ENCODE measurements at regions not wholly inside any gene's neighbourhood (a gene's known extent, or its start where the extent isn't known, plus 50 kb on each side); places are given as distances from the start of the nearest gene placed in this dataset.

DNA sequence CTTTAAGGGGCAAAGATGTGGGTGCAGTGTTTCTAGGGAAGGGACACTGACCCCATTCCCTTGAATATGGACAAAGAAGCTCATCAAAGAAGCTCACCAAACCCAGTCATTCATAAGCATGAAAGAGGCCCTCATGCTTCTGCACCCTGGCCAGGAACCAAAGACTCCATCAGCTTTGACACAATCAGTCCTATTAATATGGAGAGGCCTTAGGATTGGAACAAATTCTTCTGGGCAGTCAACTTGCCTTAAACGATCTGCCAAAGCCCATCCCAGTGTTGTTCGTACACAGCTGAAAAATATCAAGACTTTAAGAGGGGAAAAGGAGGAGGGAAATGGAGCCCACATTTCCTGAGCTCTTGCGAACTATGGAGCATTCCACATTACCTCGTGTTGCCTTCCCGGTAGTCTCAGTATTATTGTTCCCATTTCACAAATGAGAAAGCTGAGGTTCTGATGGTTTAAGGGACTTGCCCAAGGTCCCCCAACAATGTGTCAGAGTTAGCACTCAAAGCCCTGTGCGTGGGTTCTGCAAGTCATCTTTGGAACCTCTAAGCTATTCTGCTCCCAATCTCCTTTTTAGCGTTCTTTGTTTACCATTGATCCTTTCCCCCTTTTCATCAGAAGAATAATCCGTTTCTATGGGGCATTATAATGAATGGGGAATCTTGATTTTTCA is 161.9 kb downstream of the ZBTB18 start:
- Histone ChIP-seq H3K9me3 (ENCODE audit: control insufficient read depth in 4 of 4, low read length in 3 of 4) (no peaks in the 10 kb centered on the region), H3K27ac (ENCODE audit: low read depth in 1 of 2, low read length in 2 of 2) (no peak overlapping the region), H3K4me1 (ENCODE audit: control insufficient read depth in 4 of 4, insufficient read depth in 4 of 4, low read length in 3 of 4) (peaks cover 0 to 4% (median 0%) of the 10 kb centered on the region in 4 donors), H3K27me3 (ENCODE audit: control insufficient read depth in 4 of 4, insufficient read depth in 4 of 4, low read length in 3 of 4) (no peaks in the 10 kb centered on the region), H3K36me3 (ENCODE audit: control insufficient read depth in 4 of 4, insufficient read depth in 3 of 4, low read depth in 1 of 4, low read length in 3 of 4) (no peaks in the 10 kb centered on the region), H3K4me3 (ENCODE audit: low read depth in 1 of 3, low read length in 3 of 3) (no peak overlapping the region), H3K9ac (ENCODE audit: low read depth in 1 of 2, low read length in 2 of 2) (no peak overlapping the region)
- WGBS = 78% methylated on average over 8 of the region's 8 CpGs
- TF ChIP-seq FOXA2 (IDR thresholded peaks at IDR 0.05) (no peak), EGR1 (IDR thresholded peaks at IDR 0.05; ENCODE audit: low read depth in 2 of 2) (no peak)
- DNase-seq (ENCODE audit: low spot score) = no peak

DNA sequence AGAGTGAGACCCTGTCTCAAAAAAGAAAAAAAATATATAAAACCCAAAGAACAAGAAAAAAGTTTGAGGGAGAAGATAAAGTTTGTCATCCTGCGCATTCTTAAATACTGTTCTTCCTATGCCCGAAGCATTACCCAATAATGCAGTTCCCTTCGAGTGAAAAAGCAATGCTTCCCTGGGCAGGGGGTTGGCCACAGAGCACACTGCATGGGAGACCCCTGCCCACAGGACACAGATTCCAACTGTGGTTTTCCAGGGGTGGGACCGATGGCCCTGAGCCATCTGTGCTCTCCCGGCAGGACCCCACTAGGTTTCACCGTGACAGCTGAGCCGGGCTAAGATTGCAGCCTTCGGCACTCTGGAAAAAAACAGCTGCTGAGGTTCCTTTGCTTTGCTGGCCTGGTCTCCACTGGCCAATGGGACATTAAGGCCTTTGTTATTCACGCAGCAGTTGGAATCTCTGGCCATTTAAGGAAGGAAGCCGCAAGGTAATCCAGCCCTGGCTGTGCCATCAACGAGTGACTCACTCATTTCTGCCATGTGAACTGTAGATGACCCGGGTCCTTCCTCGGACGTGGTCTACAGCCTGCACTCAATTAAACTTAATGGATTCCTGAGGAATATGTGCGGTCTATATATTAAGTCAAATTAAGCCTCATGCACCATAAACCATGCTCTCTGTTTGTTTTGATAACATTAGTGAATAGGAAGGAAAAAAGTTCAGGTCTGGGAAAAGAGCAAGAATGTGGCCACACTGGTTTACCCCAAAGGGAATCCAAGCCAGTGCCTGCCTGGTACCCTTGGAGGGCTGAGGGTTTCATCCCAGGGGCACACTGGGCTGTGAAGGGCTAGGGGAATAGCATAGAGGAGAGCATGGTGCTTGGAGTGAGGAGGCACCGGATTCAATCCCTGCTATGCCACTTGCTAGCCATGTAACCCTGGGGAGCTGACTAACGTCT is 163.2 kb downstream of the ZBTB18 start:
- no peak for TF ChIP-seq RAD21 (IDR thresholded peaks at IDR 0.05)
- H3K27me3 ChIP-seq (ENCODE audit: control insufficient read depth in 4 of 4, insufficient read depth in 4 of 4, low read length in 3 of 4) = no peaks in the 10 kb centered on the region
- no peaks in the 10 kb centered on the region for H3K9me3 ChIP-seq (ENCODE audit: control insufficient read depth in 4 of 4, low read length in 3 of 4)
- WGBS = 83% methylated on average over 17 of the region's 17 CpGs
- H3K27ac ChIP-seq (ENCODE audit: low read depth in 1 of 2, low read length in 2 of 2) = no peak overlapping the region
- no peak for DNase-seq (ENCODE audit: low spot score)
- H3K4me1 ChIP-seq (ENCODE audit: control insufficient read depth in 4 of 4, insufficient read depth in 4 of 4, low read length in 3 of 4) = no peaks in the 10 kb centered on the region
- no peak overlapping the region for H3K9ac ChIP-seq (ENCODE audit: low read depth in 1 of 2, low read length in 2 of 2)
- H3K4me3 ChIP-seq (ENCODE audit: low read depth in 1 of 3, low read length in 3 of 3) = no peak overlapping the region
- H3K36me3 ChIP-seq (ENCODE audit: control insufficient read depth in 4 of 4, insufficient read depth in 3 of 4, low read depth in 1 of 4, low read length in 3 of 4) = no peaks in the 10 kb centered on the region

DNA sequence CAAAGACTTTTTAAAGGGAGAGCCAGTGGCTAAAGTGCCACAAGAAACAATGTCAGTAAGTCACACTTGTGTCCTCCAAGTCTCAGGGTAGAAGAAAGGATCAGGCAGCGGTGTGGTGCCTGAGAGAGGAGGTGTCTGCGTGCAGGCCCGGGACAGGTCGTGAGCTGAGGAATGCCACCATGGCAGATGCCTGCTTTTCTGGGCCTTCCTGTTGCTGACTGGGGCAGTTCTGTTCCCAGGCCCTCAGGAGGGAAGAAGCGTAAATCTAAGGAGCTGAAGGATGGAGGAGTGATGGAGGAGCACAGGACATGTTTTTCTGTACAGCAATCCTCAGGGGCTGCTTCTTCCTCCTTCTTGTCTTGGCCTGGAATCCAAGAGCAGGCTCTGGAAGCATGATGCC is 165.8 kb downstream of the ZBTB18 start:
- H3K9ac ChIP-seq (ENCODE audit: low read depth in 1 of 2, low read length in 2 of 2) = no peak overlapping the region
- no peak overlapping the region for H3K4me3 ChIP-seq (ENCODE audit: low read depth in 1 of 3, low read length in 3 of 3)
- no peak for DNase-seq (ENCODE audit: low spot score)
- TF ChIP-seq SP1 (IDR thresholded peaks at IDR 0.05) (no peak), HNF4G (IDR thresholded peaks at IDR 0.05) (no peak), FOXA2 (IDR thresholded peaks at IDR 0.05) (no peak), ATF3 (IDR thresholded peaks at IDR 0.05) (no peak), JUND (IDR thresholded peaks at IDR 0.05) (no peak), RAD21 (IDR thresholded peaks at IDR 0.05) (no peak), TAF1 (conservative IDR thresholded peaks at IDR 0.05) (no peak), REST (IDR thresholded peaks at IDR 0.05) (no peak), RXRA (IDR thresholded peaks at IDR 0.05) (no peak), HNF4A (conservative IDR thresholded peaks at IDR 0.05) (no peak), NR2F2 (IDR thresholded peaks at IDR 0.05) (no peak), ZBTB33 (IDR thresholded peaks at IDR 0.05) (no peak), FOXA1 (IDR thresholded peaks at IDR 0.05) (no peak), YY1 (IDR thresholded peaks at IDR 0.05) (no peak), GABPA (IDR thresholded peaks at IDR 0.05 in 1 of 2, conservative IDR thresholded peaks at IDR 0.05 in 1 of 2) (no peak), EGR1 (IDR thresholded peaks at IDR 0.05; ENCODE audit: low read depth in 2 of 2) (no peak)
- TF ChIP-seq, protein P1, sequence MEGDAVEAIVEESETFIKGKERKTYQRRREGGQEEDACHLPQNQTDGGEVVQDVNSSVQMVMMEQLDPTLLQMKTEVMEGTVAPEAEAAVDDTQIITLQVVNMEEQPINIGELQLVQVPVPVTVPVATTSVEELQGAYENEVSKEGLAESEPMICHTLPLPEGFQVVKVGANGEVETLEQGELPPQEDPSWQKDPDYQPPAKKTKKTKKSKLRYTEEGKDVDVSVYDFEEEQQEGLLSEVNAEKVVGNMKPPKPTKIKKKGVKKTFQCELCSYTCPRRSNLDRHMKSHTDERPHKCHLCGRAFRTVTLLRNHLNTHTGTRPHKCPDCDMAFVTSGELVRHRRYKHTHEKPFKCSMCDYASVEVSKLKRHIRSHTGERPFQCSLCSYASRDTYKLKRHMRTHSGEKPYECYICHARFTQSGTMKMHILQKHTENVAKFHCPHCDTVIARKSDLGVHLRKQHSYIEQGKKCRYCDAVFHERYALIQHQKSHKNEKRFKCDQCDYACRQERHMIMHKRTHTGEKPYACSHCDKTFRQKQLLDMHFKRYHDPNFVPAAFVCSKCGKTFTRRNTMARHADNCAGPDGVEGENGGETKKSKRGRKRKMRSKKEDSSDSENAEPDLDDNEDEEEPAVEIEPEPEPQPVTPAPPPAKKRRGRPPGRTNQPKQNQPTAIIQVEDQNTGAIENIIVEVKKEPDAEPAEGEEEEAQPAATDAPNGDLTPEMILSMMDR (IDR thresholded peaks at IDR 0.05; ENCODE audit: low read depth, low read length, missing input control) = no peak
- TF ChIP-seq, protein P2, sequence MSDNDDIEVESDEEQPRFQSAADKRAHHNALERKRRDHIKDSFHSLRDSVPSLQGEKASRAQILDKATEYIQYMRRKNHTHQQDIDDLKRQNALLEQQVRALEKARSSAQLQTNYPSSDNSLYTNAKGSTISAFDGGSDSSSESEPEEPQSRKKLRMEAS (IDR thresholded peaks at IDR 0.05) = no peak
- WGBS = 95% methylated on average over 5 of the region's 5 CpGs
- no peaks in the 10 kb centered on the region for H3K9me3 ChIP-seq (ENCODE audit: control insufficient read depth in 4 of 4, low read length in 3 of 4)
- H3K27me3 ChIP-seq (ENCODE audit: control insufficient read depth in 4 of 4, insufficient read depth in 4 of 4, low read length in 3 of 4) = no peaks in the 10 kb centered on the region
- H3K4me1 ChIP-seq (ENCODE audit: control insufficient read depth in 4 of 4, insufficient read depth in 4 of 4, low read length in 3 of 4) = no peaks in the 10 kb centered on the region
- H3K27ac ChIP-seq (ENCODE audit: low read depth in 1 of 2, low read length in 2 of 2) = no peak overlapping the region
- no peaks in the 10 kb centered on the region for H3K36me3 ChIP-seq (ENCODE audit: control insufficient read depth in 4 of 4, insufficient read depth in 3 of 4, low read depth in 1 of 4, low read length in 3 of 4)

Measured in liver (tissue), 8 donors.